H9 (cell line): ENCODE measurements at regions not wholly inside any gene's neighbourhood (a gene's known extent, or its start where the extent isn't known, plus 50 kb on each side); places are given as distances from the start of the nearest gene placed in this dataset.

Experiments
- DNase-seq: peaks from one replicate; pipeline ENCODE4 v3.0.0-alpha.2; 2017
- H2AFZ ChIP-seq: one replicate; pipeline ENCODE4 v1.6.1; 2013; ENCODE audit warnings: mild to moderate bottlenecking, low read length, control low read depth, moderate library complexity
- H2AK5ac ChIP-seq: 2 replicates; pipeline ENCODE4 v1.6.1; 2013; ENCODE audit warnings: low read length, control low read depth, mixed read lengths; ENCODE audit not compliant: insufficient read length
- H2BK120ac ChIP-seq: one replicate; pipeline ENCODE4 v1.6.1; 2013; ENCODE audit warnings: low read depth, mild to moderate bottlenecking, low read length, control low read depth, inconsistent platforms; ENCODE audit not compliant: poor library complexity, severe bottlenecking
- H2BK12ac ChIP-seq: 2 replicates; pipeline ENCODE4 v1.6.1; 2013; ENCODE audit warnings: low read length, control low read depth, mixed read lengths, low read depth; ENCODE audit not compliant: insufficient read length
- H2BK15ac ChIP-seq: 2 replicates; pipeline ENCODE4 v1.6.1; 2013; ENCODE audit warnings: low read depth, low read length, control low read depth
- H2BK20ac ChIP-seq: one replicate; pipeline ENCODE4 v1.6.1; 2013; ENCODE audit warnings: low read depth, mild to moderate bottlenecking, low read length, control low read depth, inconsistent platforms; ENCODE audit not compliant: poor library complexity, severe bottlenecking
- H2BK5ac ChIP-seq: 2 replicates; pipeline ENCODE4 v1.6.1; 2013; ENCODE audit warnings: low read length, control low read depth, mixed read lengths; ENCODE audit not compliant: insufficient read length
- H3K14ac ChIP-seq: 2 replicates; pipeline ENCODE4 v1.6.1; 2013; ENCODE audit warnings: low read length, control low read depth; ENCODE audit not compliant: insufficient read depth
- H3K18ac ChIP-seq: 2 replicates; pipeline ENCODE4 v1.6.1; 2013; ENCODE audit warnings: low read depth, mild to moderate bottlenecking, mixed read lengths, low read length, control low read depth; ENCODE audit not compliant: insufficient read length
- H3K23ac ChIP-seq: 2 replicates; pipeline ENCODE4 v1.6.1; 2013; ENCODE audit warnings: low read length, control low read depth, mixed read lengths, low read depth; ENCODE audit not compliant: insufficient read length
- H3K23me2 ChIP-seq: 2 replicates; pipeline ENCODE4 v1.6.1; 2013; ENCODE audit warnings: low read depth, mild to moderate bottlenecking, mixed read lengths, low read length, control low read depth; ENCODE audit not compliant: insufficient read length, poor library complexity, severe bottlenecking
- H3K27ac ChIP-seq: 2 replicates; pipeline ENCODE4 v1.5.1; 2013; ENCODE audit warnings: low read length, control low read depth, mixed read lengths, low read depth; ENCODE audit not compliant: insufficient read length
- H3K27me3 ChIP-seq: 2 replicates; pipeline ENCODE4 v1.6.1; 2013; ENCODE audit warnings: low read length, control low read depth, inconsistent platforms; ENCODE audit not compliant: insufficient read depth
- H3K4ac ChIP-seq: 2 replicates; pipeline ENCODE4 v1.6.1; 2013; ENCODE audit warnings: low read depth, mild to moderate bottlenecking, control low read depth, inconsistent platforms, low read length, moderate library complexity
- H3K4me1 ChIP-seq: 2 replicates; pipeline ENCODE4 v1.6.1; 2013; ENCODE audit warnings: low read length, control low read depth, inconsistent platforms; ENCODE audit not compliant: insufficient read depth
- H3K4me2 ChIP-seq: 2 replicates; pipeline ENCODE4 v1.6.1; 2013; ENCODE audit warnings: low read length, control low read depth, mixed read lengths; ENCODE audit not compliant: insufficient read length, insufficient read depth
- H3K56ac ChIP-seq: 2 replicates; pipeline ENCODE4 v1.6.1; 2013; ENCODE audit warnings: low read depth, mild to moderate bottlenecking, mixed read lengths, low read length, control low read depth; ENCODE audit not compliant: insufficient read length
- H3K79me1 ChIP-seq: 2 replicates; pipeline ENCODE4 v1.6.1; 2013; ENCODE audit warnings: low read depth, mild to moderate bottlenecking, moderate library complexity, low read length, control low read depth, inconsistent platforms; ENCODE audit not compliant: insufficient read depth, poor library complexity, severe bottlenecking
- H3K79me2 ChIP-seq: 2 replicates; pipeline ENCODE4 v1.6.1; 2013; ENCODE audit warnings: low read length, control low read depth, inconsistent platforms; ENCODE audit not compliant: insufficient read depth
- H3K9ac ChIP-seq: 2 replicates; pipeline ENCODE4 v1.6.1; 2013; ENCODE audit warnings: low read length, control low read depth, mixed read lengths; ENCODE audit not compliant: insufficient read length; ENCODE audit errors: extremely low read depth
- H3K9me3 ChIP-seq: one replicate; pipeline ENCODE4 v1.6.1; 2013; ENCODE audit warnings: low read depth, low read length, inconsistent platforms; ENCODE audit not compliant: control insufficient read depth
- H3T11ph ChIP-seq: one replicate; pipeline ENCODE4 v1.6.1; 2013; ENCODE audit warnings: mild to moderate bottlenecking, low read length, control low read depth, inconsistent platforms
- H4K20me1 ChIP-seq: one replicate; pipeline ENCODE4 v1.6.1; 2013; ENCODE audit not compliant: control insufficient read depth, insufficient read length, insufficient read depth
- H4K5ac ChIP-seq: 2 replicates; pipeline ENCODE4 v1.6.1; 2013; ENCODE audit warnings: low read depth, mild to moderate bottlenecking, mixed read lengths, low read length, control low read depth; ENCODE audit not compliant: insufficient read length
- H4K8ac ChIP-seq: replicated peaks from 2 replicates; pipeline ENCODE4 v1.6.1; 2013; ENCODE audit warnings: low read length, control low read depth, mixed read lengths, low read depth; ENCODE audit not compliant: insufficient read length
- H4K91ac ChIP-seq: 2 replicates; pipeline ENCODE4 v1.6.1; 2013; ENCODE audit warnings: low read depth, mild to moderate bottlenecking, moderate library complexity, mixed read lengths, low read length, control low read depth; ENCODE audit not compliant: insufficient read length
- H3K27ac Mint-ChIP-seq, 3 experiments: 2 replicates in 2 of 3; 3 replicates in 1 of 3; pipeline ENCODE4 v1.8.0; 2020 to 2021; ENCODE audit warnings: mixed read lengths in 3 of 3, mild to moderate bottlenecking in 1 of 3, moderate library complexity in 1 of 3
- H3K27me3 Mint-ChIP-seq: 2 replicates; pipeline ENCODE4 v1.8.0; 2021; ENCODE audit warnings: low read depth, mild to moderate bottlenecking, moderate library complexity, mixed read lengths
- H3K36me3 Mint-ChIP-seq, 3 experiments: 2 replicates in 2 of 3; 3 replicates in 1 of 3; pipeline ENCODE4 v1.8.0; 2020 to 2021; ENCODE audit warnings: low read depth in 3 of 3, mixed read lengths in 3 of 3; ENCODE audit not compliant: insufficient read depth in 1 of 3
- H3K4me1 Mint-ChIP-seq, 2 experiments: 2 replicates each; pipeline ENCODE4 v1.8.0; 2020; ENCODE audit warnings: mixed read lengths in 2 of 2
- H3K4me3 Mint-ChIP-seq, 2 experiments: 2 replicates in 1 of 2; 3 replicates in 1 of 2; pipeline ENCODE4 v1.8.0; 2020 to 2021; ENCODE audit warnings: mild to moderate bottlenecking in 2 of 2, mixed read lengths in 2 of 2, moderate library complexity in 1 of 2
- H3K9me3 Mint-ChIP-seq, 2 experiments: 2 replicates in 1 of 2; 3 replicates in 1 of 2; pipeline ENCODE4 v1.8.0; 2020; ENCODE audit warnings: mild to moderate bottlenecking in 2 of 2, mixed read lengths in 2 of 2, moderate library complexity in 1 of 2
- CTCF ChIP-seq: fragments of 200-600 bp; sonication (generic); conservative IDR thresholded peaks from 3 replicates; pipeline ENCODE4 v1.8.0; 2021; ENCODE audit warnings: antibody characterized with exemption, mild to moderate bottlenecking
- WGBS: extraction: QIAGEN DNeasy Blood & Tissue Kit; methylation state at CpG from one replicate; pipeline ENCODE4 v1.1.7; 2013; ENCODE audit warnings: missing lambda C conversion rate, low lambda C conversion rate, mixed read lengths; ENCODE audit not compliant: insufficient read length; ENCODE audit errors: extremely low coverage; 5-methylcytosine and 5-hydroxymethylcytosine counted together

- no peak overlapping the region for H2AK5ac ChIP-seq
- no peaks in the 10 kb centered on the region for H3K23me2 ChIP-seq
- Mint-ChIP-seq H3K4me3 (no peak overlapping the region), H3K9me3 (no peaks in the 10 kb centered on the region), H3K4me1 (no peaks in the 10 kb centered on the region), H3K36me3 (no peaks in the 10 kb centered on the region), H3K27ac (no peak overlapping the region), H3K27me3 (peaks cover 7% of the 10 kb centered on the region)
- H3K18ac ChIP-seq, result no peak overlapping the region
- no peak overlapping the region for H2BK12ac ChIP-seq
- no peak overlapping the region for H2AFZ ChIP-seq
- H3K4me1 ChIP-seq, result no peaks in the 10 kb centered on the region
- H4K5ac ChIP-seq, result no peak overlapping the region
- no peak; the same call in 2 of the 3 replicates for TF ChIP-seq CTCF
- no peak overlapping the region for H3K14ac ChIP-seq
- no peak overlapping the region for H3K4ac ChIP-seq
- no peak overlapping the region for H2BK15ac ChIP-seq
- no peak overlapping the region for H3K9ac ChIP-seq
- H3K9me3 ChIP-seq, result no peaks in the 10 kb centered on the region
- peak; percentile 41 for DNase-seq
- no peak overlapping the region for H2BK20ac ChIP-seq
- H2BK120ac ChIP-seq, result no peak overlapping the region
- H4K91ac ChIP-seq, result no peak overlapping the region
- no peaks in the 10 kb centered on the region for H3K27me3 ChIP-seq
- H3K23ac ChIP-seq, result no peak overlapping the region
- no peak overlapping the region for H3T11ph ChIP-seq
- H4K20me1 ChIP-seq, result no peaks in the 10 kb centered on the region
- H4K8ac ChIP-seq, result no peak overlapping the region
- no peaks in the 10 kb centered on the region for H3K79me2 ChIP-seq
- H3K79me1 ChIP-seq, result no peaks in the 10 kb centered on the region
- no CpG with 5 or more reads among the region's 3 CpGs for WGBS
- H3K27ac ChIP-seq, result no peak overlapping the region
- H2BK5ac ChIP-seq, result no peak overlapping the region
- no peak overlapping the region for H3K4me2 ChIP-seq
- no peak overlapping the region for H3K56ac ChIP-seq
Observed at GRCh38 chr7:35551321-35552081, 143.4 kb downstream of the HERPUD2 start.
